ENCODE measurements at regions not wholly inside any gene's neighbourhood (a gene's known extent, or its start where the extent isn't known, plus 50 kb on each side); places are given as distances from the start of the nearest gene placed in this dataset.

DNA sequence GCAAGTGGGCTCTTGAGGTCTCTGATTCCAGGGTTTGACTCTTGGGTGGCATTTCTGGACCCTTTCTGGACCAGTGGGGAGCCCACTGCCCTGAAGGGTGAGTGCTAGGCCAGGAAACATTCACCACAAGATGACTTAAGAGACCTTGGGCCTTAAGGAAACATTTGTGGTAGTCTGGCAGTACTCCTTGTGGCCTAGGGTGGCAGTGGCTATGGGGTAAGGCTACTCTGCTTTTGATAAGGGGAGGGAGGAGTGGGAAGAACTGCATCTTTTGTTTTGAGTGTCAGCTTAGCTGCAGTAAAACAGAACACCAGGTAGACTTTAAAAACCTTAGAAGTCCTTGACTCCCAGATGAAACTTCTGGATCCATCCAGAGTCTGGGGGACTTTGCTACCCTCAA, 529.3 kb upstream of the LRRC7 start:
- TF ChIP-seq, protein P1, sequence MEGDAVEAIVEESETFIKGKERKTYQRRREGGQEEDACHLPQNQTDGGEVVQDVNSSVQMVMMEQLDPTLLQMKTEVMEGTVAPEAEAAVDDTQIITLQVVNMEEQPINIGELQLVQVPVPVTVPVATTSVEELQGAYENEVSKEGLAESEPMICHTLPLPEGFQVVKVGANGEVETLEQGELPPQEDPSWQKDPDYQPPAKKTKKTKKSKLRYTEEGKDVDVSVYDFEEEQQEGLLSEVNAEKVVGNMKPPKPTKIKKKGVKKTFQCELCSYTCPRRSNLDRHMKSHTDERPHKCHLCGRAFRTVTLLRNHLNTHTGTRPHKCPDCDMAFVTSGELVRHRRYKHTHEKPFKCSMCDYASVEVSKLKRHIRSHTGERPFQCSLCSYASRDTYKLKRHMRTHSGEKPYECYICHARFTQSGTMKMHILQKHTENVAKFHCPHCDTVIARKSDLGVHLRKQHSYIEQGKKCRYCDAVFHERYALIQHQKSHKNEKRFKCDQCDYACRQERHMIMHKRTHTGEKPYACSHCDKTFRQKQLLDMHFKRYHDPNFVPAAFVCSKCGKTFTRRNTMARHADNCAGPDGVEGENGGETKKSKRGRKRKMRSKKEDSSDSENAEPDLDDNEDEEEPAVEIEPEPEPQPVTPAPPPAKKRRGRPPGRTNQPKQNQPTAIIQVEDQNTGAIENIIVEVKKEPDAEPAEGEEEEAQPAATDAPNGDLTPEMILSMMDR (IDR thresholded peaks at IDR 0.05): no peak

DNA sequence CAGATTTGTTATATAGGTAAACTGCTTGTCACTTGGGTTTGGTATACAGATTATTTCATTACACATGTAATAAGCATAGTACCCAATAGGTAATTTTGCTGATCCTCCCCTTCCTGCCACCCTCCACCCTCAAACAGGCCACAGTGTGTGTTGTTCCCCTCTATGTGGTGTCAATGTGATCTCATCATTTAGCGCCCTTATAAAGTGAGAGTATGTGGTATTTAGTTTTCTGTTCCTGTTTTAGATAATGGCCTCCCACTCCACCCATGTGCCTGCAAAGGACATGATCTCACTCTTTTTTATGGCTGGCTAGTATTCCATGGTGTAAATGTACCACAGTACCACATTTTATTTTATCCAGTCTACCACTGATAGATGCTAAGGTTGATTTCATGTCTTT, 522.1 kb upstream of the LRRC7 start:
- TF ChIP-seq, protein P1 (IDR thresholded peaks at IDR 0.05): no peak

DNA sequence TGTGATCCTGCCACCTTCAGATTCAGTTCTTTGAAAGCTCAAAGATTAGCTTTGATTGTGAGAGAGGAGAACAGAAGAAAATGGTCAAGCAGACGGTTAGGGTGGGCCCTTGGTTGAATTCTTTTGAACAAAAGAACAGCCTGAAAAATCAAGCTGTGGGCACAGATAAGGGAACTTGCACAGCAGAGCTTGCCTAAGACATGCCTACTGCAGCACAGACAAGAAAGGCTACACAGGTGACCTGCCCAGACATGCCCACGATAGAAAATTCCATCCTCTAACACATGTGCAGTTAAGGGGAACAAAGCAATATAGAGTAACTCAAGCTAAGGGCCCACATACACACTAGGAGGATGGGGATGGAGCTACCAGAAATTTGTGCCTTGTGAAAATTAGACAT, 512.5 kb upstream of the LRRC7 start:
- TF ChIP-seq, protein P1 (IDR thresholded peaks at IDR 0.05): no peak

DNA sequence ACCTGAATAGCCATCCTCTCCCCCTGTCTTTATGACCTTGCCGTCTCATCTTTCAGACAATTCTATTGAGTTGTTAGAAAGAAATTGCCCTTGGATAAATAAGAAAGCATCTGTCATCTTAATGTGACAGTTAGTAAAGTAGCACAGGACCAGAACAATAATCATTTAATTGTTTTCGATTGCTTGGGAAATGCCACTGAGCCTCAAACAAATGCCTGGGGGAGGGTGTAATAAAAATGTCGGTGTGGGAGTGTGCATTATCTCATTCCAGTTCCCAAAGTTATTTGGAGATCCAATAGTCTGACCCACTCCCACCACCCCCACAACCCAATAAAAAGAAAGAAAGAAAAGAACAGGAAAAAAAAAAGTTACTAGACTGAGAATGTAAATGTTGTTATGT, 509.3 kb upstream of the LRRC7 start:
- TF ChIP-seq, protein P1 (IDR thresholded peaks at IDR 0.05): no peak

DNA sequence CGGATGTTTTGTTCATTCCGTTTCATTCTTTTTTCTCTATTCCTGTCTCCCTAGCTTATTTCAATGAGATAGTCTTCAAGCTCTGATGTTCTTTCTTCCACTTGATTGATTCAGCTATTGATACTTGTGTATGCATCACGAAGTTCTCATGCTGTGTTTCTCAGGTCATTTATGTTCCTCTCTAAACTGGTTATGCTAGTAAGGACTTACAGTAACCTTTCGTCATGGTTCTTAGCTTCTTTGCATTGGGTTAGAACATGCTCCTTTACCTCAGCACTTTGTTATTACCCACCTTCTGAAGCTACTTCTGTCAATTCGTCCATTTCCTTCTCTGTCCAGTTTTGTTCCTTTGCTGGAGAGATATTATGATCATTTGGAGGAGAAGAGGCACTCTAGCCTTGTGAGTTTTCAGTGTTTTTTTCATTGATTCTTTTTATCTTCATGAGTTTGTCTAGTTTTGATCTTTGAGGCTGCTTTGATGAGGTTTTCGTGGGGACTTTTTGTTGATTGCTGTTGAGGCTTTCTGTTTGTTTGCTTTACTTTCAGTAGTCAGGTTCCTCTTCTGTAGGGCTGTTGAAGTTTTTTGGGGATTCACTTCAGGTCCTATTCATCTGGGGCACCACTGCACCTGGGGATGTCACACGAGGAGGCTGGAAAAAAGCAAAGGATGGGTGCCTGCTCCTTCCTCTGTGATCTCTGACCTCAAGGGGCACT, 496.9 kb upstream of the LRRC7 start:
- TF ChIP-seq, protein P1 (IDR thresholded peaks at IDR 0.05): no peak

DNA sequence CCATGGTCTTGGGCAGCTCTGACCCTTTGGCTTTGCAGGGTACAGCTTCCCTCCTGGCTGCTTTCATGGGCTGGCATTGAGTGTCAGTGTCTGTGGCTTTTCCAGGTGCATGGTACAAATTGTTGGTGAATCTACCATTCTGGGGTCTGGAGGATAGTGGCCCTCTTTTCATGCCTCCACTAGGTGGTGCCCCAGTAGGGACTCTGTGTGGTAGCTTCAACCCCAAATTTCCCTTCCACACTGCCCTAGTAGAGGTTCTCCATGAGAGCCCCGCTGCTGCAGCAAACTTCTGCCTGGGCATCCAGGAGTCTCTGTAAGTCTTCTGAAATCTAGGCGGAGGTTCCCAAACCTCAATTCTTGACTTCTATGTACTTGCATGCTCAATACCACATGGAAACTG, 494.5 kb upstream of the LRRC7 start:
- TF ChIP-seq, protein P1 (IDR thresholded peaks at IDR 0.05): no peak

DNA sequence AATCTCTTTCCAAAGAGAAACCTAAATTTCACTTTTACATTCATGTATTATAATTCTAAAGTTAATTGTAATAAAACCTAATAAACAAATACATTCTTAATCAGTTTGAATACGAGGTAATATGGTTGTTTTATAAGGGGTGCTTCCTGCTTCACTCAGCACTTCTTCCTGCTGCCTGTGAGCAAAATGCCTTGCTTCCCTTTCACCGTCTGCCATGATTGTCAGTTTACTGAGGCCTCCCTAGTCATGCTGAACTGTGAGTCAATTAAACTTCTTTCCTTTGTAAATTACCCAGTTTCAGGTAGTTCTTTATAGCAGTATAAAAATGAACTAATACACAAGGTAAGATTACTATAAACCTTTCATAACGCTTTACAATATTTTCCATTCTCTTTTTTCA, 491.1 kb upstream of the LRRC7 start:
- TF ChIP-seq, protein P1 (IDR thresholded peaks at IDR 0.05): no peak

DNA sequence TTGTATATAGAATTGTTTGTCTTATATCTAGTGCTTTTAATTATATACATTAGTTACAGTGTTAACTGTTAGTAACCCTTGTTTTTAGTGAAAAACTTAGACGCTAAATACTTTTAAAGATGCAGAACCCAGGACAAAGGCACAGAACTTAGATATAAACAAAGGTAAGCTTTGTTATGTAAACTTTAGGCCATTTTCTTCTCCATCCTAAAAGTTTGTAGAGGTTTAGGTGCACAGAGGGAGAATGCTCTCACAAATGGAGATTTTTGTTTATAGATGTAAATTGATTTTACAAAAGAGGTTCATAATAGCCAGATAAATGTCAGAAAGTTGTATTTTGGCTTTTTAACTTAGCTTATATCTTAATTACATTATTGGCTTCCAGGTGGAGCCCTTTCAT, 490.5 kb upstream of the LRRC7 start:
- TF ChIP-seq, protein P1 (IDR thresholded peaks at IDR 0.05): no peak
